NB4 (cell line): ENCODE measurements at regions not wholly inside any gene's neighbourhood (a gene's known extent, or its start where the extent isn't known, plus 50 kb on each side); places are given as distances from the start of the nearest gene placed in this dataset.

ENCODE experiments used
- CTCF ChIP-seq: IDR thresholded peaks from one replicate; pipeline ENCODE4 v1.5.1; 2012; ENCODE audit warnings: low read depth, low read length
- MAX ChIP-seq: IDR thresholded peaks from 2 replicates; pipeline ENCODE4 v1.6.1; 2011; ENCODE audit warnings: low read depth, low read length
- MYC ChIP-seq: IDR thresholded peaks from 2 replicates; pipeline ENCODE4 v1.6.1; 2011; ENCODE audit warnings: low read depth, low read length
- POLR2A ChIP-seq: IDR thresholded peaks from 2 replicates; pipeline ENCODE4 v1.6.1; 2011; ENCODE audit warnings: mild to moderate bottlenecking; ENCODE audit not compliant: insufficient read length; ENCODE audit errors: extremely low read depth

GRCh38 chr7:73970801-73971229 is 57.2 kb upstream of the ELN start:
- no peak for TF ChIP-seq CTCF
- TF ChIP-seq MAX: no peak
- TF ChIP-seq POLR2A: no peak
- TF ChIP-seq MYC: no peak
